ENCODE measurements at regions not wholly inside any gene's neighbourhood (a gene's known extent, or its start where the extent isn't known, plus 50 kb on each side); places are given as distances from the start of the nearest gene placed in this dataset.

GRCh38 chr1:220979371-220979770, 100.1 kb downstream of the HLX start:
- TF ChIP-seq CTCF (IDR thresholded peaks at IDR 0.05; ENCODE audit: low read length) (no peak), EZH2 (IDR thresholded peaks at IDR 0.05; ENCODE audit: borderline replicate concordance, low read length) (no peak)
